Nucleus accumbens (tissue), 56 donors: ENCODE measurements at regions not wholly inside any gene's neighbourhood (a gene's known extent, or its start where the extent isn't known, plus 50 kb on each side); places are given as distances from the start of the nearest gene placed in this dataset.
"Not testable (repeated sequence)": the region's sequence is repeated elsewhere in the genome, so short reads cannot be mapped to it uniquely, and the experiment has no call there.

Experiments
- DNase-seq, 56 donors: peaks; one replicate each; lab custom pipeline; 2025; lab: John Stamatoyannopoulos, UW

- no peak for DNase-seq
These were observed 541.2 kb downstream of the PTPRU start for GRCh38 chr1:29777522-29777921.

- no peak for DNase-seq
These were observed 538.0 kb downstream of the PTPRU start for GRCh38 chr1:29774355-29774754.

GRCh38 chr1:29772584-29773100 is 536.3 kb downstream of the PTPRU start:
- no peak for DNase-seq

- DNase-seq, result no peak
These were observed 531.6 kb downstream of the PTPRU start for GRCh38 chr1:29767769-29768425.

GRCh38 chr1:29767088-29767685 is 530.9 kb downstream of the PTPRU start:
- no peak for DNase-seq

- no peak for DNase-seq
These were observed 526.3 kb downstream of the PTPRU start for GRCh38 chr1:29762635-29763034.

GRCh38 chr1:29761159-29761928 is 525.0 kb downstream of the PTPRU start:
- no peak for DNase-seq

- no peak for DNase-seq
These were observed 523.8 kb downstream of the PTPRU start for GRCh38 chr1:29760067-29760564.

- DNase-seq, result no peak
These were observed 522.6 kb downstream of the PTPRU start for GRCh38 chr1:29758781-29759499.

GRCh38 chr1:29757866-29758780 is 521.8 kb downstream of the PTPRU start:
- DNase-seq, result no peak

- DNase-seq, result no peak
These were observed 520.8 kb downstream of the PTPRU start for GRCh38 chr1:29756901-29757725.

- no peak for DNase-seq
These were observed 520.2 kb downstream of the PTPRU start for GRCh38 chr1:29756498-29756897.

- DNase-seq, result no peak
These were observed 519.8 kb downstream of the PTPRU start for GRCh38 chr1:29756085-29756484.

GRCh38 chr1:29755412-29756015 is 519.2 kb downstream of the PTPRU start:
- not testable (repeated sequence) for DNase-seq

- DNase-seq, result peak in 1 of 56 donors; percentile 15
These were observed 518.5 kb downstream of the PTPRU start for GRCh38 chr1:29754573-29755375.

- DNase-seq, result no peak
These were observed 517.6 kb downstream of the PTPRU start for GRCh38 chr1:29753771-29754572.

GRCh38 chr1:29753244-29753643 is 516.9 kb downstream of the PTPRU start:
- no peak for DNase-seq
